GM23338 (cell line): ENCODE measurements at regions not wholly inside any gene's neighbourhood (a gene's known extent, or its start where the extent isn't known, plus 50 kb on each side); places are given as distances from the start of the nearest gene placed in this dataset.

Experiments
- ATAC-seq: fragments of 200-7000 bp; cut with Tn5 transposase; 3 replicates; pipeline ENCODE4 v1.9.1; 2020
- DNase-seq: peaks from one replicate; pipeline ENCODE4 v3.0.0-alpha.2; 2015; ENCODE audit warnings: low spot score
- H2AFZ ChIP-seq: fragments of 200-600 bp; sonication (generic); 2 replicates; pipeline ENCODE4 v1.8.0; 2016; ENCODE audit warnings: antibody characterized with exemption, mild to moderate bottlenecking, moderate library complexity
- H3F3A ChIP-seq: fragments of 200-600 bp; sonication (generic); replicated peaks from 2 replicates; pipeline ENCODE4 v1.8.0; 2017; ENCODE audit warnings: antibody characterized with exemption, mixed run types, low read depth
- H3K27ac ChIP-seq: fragments of 200-600 bp; sonication (generic); 2 replicates; pipeline ENCODE4 v1.6.1; 2016; ENCODE audit warnings: low read depth
- H3K27me3 ChIP-seq: fragments of 200-600 bp; sonication (generic); 2 replicates; pipeline ENCODE4 v1.8.0; 2016; ENCODE audit warnings: mild to moderate bottlenecking, mixed run types, moderate library complexity; ENCODE audit not compliant: insufficient read depth
- H3K36me3 ChIP-seq: fragments of 200-600 bp; sonication (generic); 2 replicates; pipeline ENCODE4 v1.8.0; 2016; ENCODE audit warnings: mild to moderate bottlenecking; ENCODE audit not compliant: insufficient read depth
- H3K4me1 ChIP-seq: fragments of 200-600 bp; sonication (generic); 2 replicates; pipeline ENCODE4 v1.8.0; 2016; ENCODE audit warnings: mild to moderate bottlenecking, moderate library complexity; ENCODE audit not compliant: insufficient read depth
- H3K4me2 ChIP-seq: fragments of 200-600 bp; sonication (generic); 2 replicates; pipeline ENCODE4 v1.7.1; 2017; ENCODE audit warnings: mixed run types
- H3K4me3 ChIP-seq: fragments of 200-600 bp; sonication (generic); 2 replicates; pipeline ENCODE4 v1.6.1; 2016; ENCODE audit warnings: mixed run types
- H3K79me2 ChIP-seq: fragments of 200-600 bp; sonication (generic); replicated peaks from 2 replicates; pipeline ENCODE4 v1.8.0; 2017; ENCODE audit warnings: mild to moderate bottlenecking; ENCODE audit not compliant: insufficient read depth
- H3K9me2 ChIP-seq: fragments of 200-600 bp; sonication (generic); 2 replicates; pipeline ENCODE4 v1.8.0; 2017; ENCODE audit not compliant: insufficient read depth
- H4K20me1 ChIP-seq: fragments of 200-600 bp; sonication (generic); replicated peaks from 2 replicates; pipeline ENCODE4 v1.8.0; 2017; ENCODE audit warnings: mild to moderate bottlenecking; ENCODE audit not compliant: insufficient read depth
- H3K27ac Mint-ChIP-seq: 2 replicates; pipeline ENCODE4 v1.8.0; 2020; ENCODE audit warnings: inconsistent platforms, mild to moderate bottlenecking, moderate library complexity, mixed read lengths
- H3K27me3 Mint-ChIP-seq: 3 replicates; pipeline ENCODE4 v1.8.0; 2022; ENCODE audit warnings: low read depth, mild to moderate bottlenecking, moderate library complexity, mixed read lengths, inconsistent platforms; ENCODE audit not compliant: insufficient read depth, poor library complexity
- H3K36me3 Mint-ChIP-seq: 3 replicates; pipeline ENCODE4 v1.8.0; 2021; ENCODE audit warnings: low read depth, mild to moderate bottlenecking, inconsistent platforms, moderate library complexity, mixed read lengths
- H3K4me1 Mint-ChIP-seq: 3 replicates; pipeline ENCODE4 v1.8.0; 2020; ENCODE audit warnings: mild to moderate bottlenecking, inconsistent platforms, mixed read lengths
- H3K4me3 Mint-ChIP-seq: 3 replicates; pipeline ENCODE4 v1.8.0; 2021; ENCODE audit warnings: moderate library complexity, mild to moderate bottlenecking, inconsistent platforms, mixed read lengths
- H3K9me3 Mint-ChIP-seq: 3 replicates; pipeline ENCODE4 v1.8.0; 2020; ENCODE audit warnings: moderate library complexity, mild to moderate bottlenecking, inconsistent platforms, mixed read lengths
- CREB1 ChIP-seq: fragments of 250-450 bp; sonication (Bioruptor Pico); IDR thresholded peaks from 2 replicates; pipeline ENCODE4 v1.5.0; 2020; ENCODE audit warnings: low read depth, mild to moderate bottlenecking, moderate library complexity
- CTCF ChIP-seq, 2 experiments: fragments of 200-600 bp in 1 of 2; sonication (generic) in 1 of 2; conservative IDR thresholded peaks; 2 replicates each; pipeline versions ENCODE4 v1.5.1 to v1.6.1; 2016 to 2017; ENCODE audit warnings: antibody characterized with exemption in 2 of 2, low read depth in 2 of 2, mild to moderate bottlenecking in 2 of 2, moderate library complexity in 1 of 2
- ETS1 ChIP-seq: IDR thresholded peaks from 2 replicates; pipeline ENCODE4 v1.6.1; 2016; ENCODE audit warnings: antibody characterized with exemption
- EZH2 ChIP-seq: fragments of 200-600 bp; sonication (generic); IDR thresholded peaks from one replicate; pipeline ENCODE4 v1.8.0; 2017; ENCODE audit warnings: antibody characterized with exemption, mild to moderate bottlenecking, low read depth; ENCODE audit not compliant: unreplicated experiment
- EZH2phosphoT487 ChIP-seq: fragments of 200-600 bp; sonication (generic); IDR thresholded peaks from one replicate; pipeline ENCODE4 v1.8.1; 2018; ENCODE audit warnings: antibody characterized with exemption; ENCODE audit not compliant: unreplicated experiment
- JUNB ChIP-seq: IDR thresholded peaks from one replicate; pipeline ENCODE4 v1.6.1; 2016; ENCODE audit warnings: antibody characterized with exemption; ENCODE audit not compliant: unreplicated experiment
- NANOG ChIP-seq: IDR thresholded peaks from 2 replicates; pipeline ENCODE4 v1.6.1; 2016; ENCODE audit warnings: antibody characterized with exemption, borderline replicate concordance
- POLR2AphosphoS5 ChIP-seq: IDR thresholded peaks from 2 replicates; pipeline ENCODE4 v1.6.1; 2016; ENCODE audit warnings: antibody characterized with exemption, low read depth
- REST ChIP-seq: IDR thresholded peaks from one replicate; pipeline ENCODE4 v1.6.1; 2018; ENCODE audit warnings: antibody characterized with exemption; ENCODE audit not compliant: unreplicated experiment
- STAT1 ChIP-seq: IDR thresholded peaks from one replicate; pipeline ENCODE4 v1.6.1; 2016; ENCODE audit warnings: antibody characterized with exemption; ENCODE audit not compliant: unreplicated experiment
- ZNF114 ChIP-seq: fragments of 250-450 bp; sonication (Bioruptor Pico); IDR thresholded peaks from 2 replicates; pipeline ENCODE4 v1.5.0; 2020; ENCODE audit warnings: mild to moderate bottlenecking, moderate library complexity
- ZNF331 ChIP-seq: fragments of 250-450 bp; sonication (Bioruptor Pico); IDR thresholded peaks from 2 replicates; pipeline ENCODE4 v1.5.0; 2020; ENCODE audit warnings: low read depth, mild to moderate bottlenecking, moderate library complexity
- ZNF462 ChIP-seq: fragments of 250-450 bp; sonication (Bioruptor Pico); IDR thresholded peaks from 2 replicates; pipeline ENCODE4 v1.5.0; 2020; ENCODE audit warnings: mild to moderate bottlenecking, moderate library complexity

GRCh38 chrX:20352504-20352903 is 85.8 kb upstream of the RPS6KA3 start:
- no peaks in the 10 kb centered on the region for H3K27me3 Mint-ChIP-seq
- no peak overlapping the region for H3K27ac Mint-ChIP-seq
- no peaks in the 10 kb centered on the region for H3K27me3 ChIP-seq
- H3K9me2 ChIP-seq: no peaks in the 10 kb centered on the region
- no peak for ATAC-seq
- no peaks in the 10 kb centered on the region for H3K9me3 Mint-ChIP-seq
- no peaks in the 10 kb centered on the region for H3K4me1 Mint-ChIP-seq
- no peak overlapping the region for H2AFZ ChIP-seq
- no peak overlapping the region for H3K27ac ChIP-seq
- no peaks in the 10 kb centered on the region for H3K36me3 Mint-ChIP-seq
- no peak overlapping the region for H3K4me3 Mint-ChIP-seq
- DNase-seq: no peak
- H4K20me1 ChIP-seq: no peaks in the 10 kb centered on the region
- H3K4me3 ChIP-seq: no peak overlapping the region
- no peak overlapping the region for H3K4me2 ChIP-seq
- TF ChIP-seq EZH2 (no peak), JUNB (no peak), ZNF114 (CRISPR knock-in tag) (no peak), ZNF462 (CRISPR knock-in tag) (no peak), ZNF331 (CRISPR knock-in tag) (no peak), STAT1 (no peak), REST (no peak), CTCF (conservative IDR thresholded peaks at IDR 0.05; ENCODE audit: low read depth in 2 of 2) (no peak), POLR2AphosphoS5 (no peak), EZH2phosphoT487 (no peak), ETS1 (no peak), NANOG (no peak), CREB1 (CRISPR knock-in tag) (no peak)
- H3K4me1 ChIP-seq: no peaks in the 10 kb centered on the region
- H3F3A ChIP-seq: no peaks in the 10 kb centered on the region
- no peaks in the 10 kb centered on the region for H3K36me3 ChIP-seq
- no peaks in the 10 kb centered on the region for H3K79me2 ChIP-seq
